ENCODE measurements at regions not wholly inside any gene's neighbourhood (a gene's known extent, or its start where the extent isn't known, plus 50 kb on each side); places are given as distances from the start of the nearest gene placed in this dataset.

DNA sequence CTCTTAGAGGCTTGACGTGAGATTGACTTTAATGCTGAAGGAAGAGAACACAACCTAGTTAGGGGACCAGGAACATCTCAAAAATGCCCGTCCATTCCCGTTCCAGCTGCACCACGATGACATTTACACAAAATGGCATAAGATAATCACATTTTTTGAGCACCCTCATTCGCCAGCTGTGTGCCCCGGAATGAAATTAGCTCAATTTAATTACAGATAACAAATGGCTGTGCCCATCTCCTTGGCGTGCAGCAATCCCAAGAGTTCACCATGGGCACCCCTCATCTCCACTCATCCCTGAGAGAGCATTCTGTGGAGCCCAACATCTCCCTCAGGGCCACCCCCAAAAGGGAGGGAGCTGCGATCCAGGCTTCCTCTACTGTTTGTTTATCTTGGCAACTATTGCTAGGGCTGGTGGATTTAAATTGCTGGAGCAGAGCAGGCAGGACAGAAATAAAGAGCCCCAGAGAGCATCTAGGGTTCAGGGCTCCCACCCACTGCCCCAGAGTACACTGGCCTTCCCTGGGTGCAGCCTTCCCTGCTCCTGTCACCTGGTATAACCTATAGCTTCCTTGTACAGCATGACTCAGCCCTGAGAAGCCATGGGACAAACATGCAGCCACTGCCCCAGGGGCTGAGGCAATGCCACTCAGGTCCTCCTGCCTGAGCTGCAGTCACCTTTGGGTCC is 263.5 kb downstream of the ZEB1 start:
- Histone ChIP-seq H3K9me3 (ENCODE audit: control insufficient read depth, low read depth, low read length) (no peaks in the 10 kb centered on the region), H3K79me2 (ENCODE audit: control insufficient read depth, insufficient read depth, low read length) (no peaks in the 10 kb centered on the region), H3K4me2 (ENCODE audit: control insufficient read depth, extremely low read depth, insufficient read depth, low read depth, low read length) (no peak overlapping the region), H3K36me3 (ENCODE audit: control insufficient read depth in 2 of 2, extremely low read depth in 1 of 2, insufficient read depth in 2 of 2, low read length in 2 of 2) (no peaks in the 10 kb centered on the region), H3K9ac (ENCODE audit: control insufficient read depth, extremely low read depth, insufficient read depth, low read length) (no peak overlapping the region), H3K9me1 (ENCODE audit: control insufficient read depth, extremely low read depth, insufficient read depth, low read length) (no peaks in the 10 kb centered on the region), H3K4me3 (ENCODE audit: control insufficient read depth in 2 of 3, extremely low read depth in 1 of 3, insufficient read depth in 2 of 3, low read depth in 1 of 3, low read length in 3 of 3) (no peak overlapping the region), H2AFZ (ENCODE audit: control insufficient read depth, low read length) (no peak overlapping the region), H3K4me1 (ENCODE audit: control insufficient read depth, extremely low read depth, insufficient read depth, low read length) (no peaks in the 10 kb centered on the region), H3K27ac (ENCODE audit: control insufficient read depth, insufficient read depth, low read length) (no peak overlapping the region), H3K27me3 (ENCODE audit: control insufficient read depth, extremely low read depth, insufficient read depth, low read length) (peaks cover 3% of the 10 kb centered on the region), H4K20me1 (ENCODE audit: control insufficient read depth, extremely low read depth, insufficient read depth, low read length) (no peaks in the 10 kb centered on the region)
- no peak for DNase-seq (ENCODE audit: low read depth, low spot score)
- TF ChIP-seq, protein P1, sequence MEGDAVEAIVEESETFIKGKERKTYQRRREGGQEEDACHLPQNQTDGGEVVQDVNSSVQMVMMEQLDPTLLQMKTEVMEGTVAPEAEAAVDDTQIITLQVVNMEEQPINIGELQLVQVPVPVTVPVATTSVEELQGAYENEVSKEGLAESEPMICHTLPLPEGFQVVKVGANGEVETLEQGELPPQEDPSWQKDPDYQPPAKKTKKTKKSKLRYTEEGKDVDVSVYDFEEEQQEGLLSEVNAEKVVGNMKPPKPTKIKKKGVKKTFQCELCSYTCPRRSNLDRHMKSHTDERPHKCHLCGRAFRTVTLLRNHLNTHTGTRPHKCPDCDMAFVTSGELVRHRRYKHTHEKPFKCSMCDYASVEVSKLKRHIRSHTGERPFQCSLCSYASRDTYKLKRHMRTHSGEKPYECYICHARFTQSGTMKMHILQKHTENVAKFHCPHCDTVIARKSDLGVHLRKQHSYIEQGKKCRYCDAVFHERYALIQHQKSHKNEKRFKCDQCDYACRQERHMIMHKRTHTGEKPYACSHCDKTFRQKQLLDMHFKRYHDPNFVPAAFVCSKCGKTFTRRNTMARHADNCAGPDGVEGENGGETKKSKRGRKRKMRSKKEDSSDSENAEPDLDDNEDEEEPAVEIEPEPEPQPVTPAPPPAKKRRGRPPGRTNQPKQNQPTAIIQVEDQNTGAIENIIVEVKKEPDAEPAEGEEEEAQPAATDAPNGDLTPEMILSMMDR (optimal IDR thresholded peaks at IDR 0.05 in 1 of 3, IDR thresholded peaks at IDR 0.05 in 1 of 3, conservative IDR thresholded peaks at IDR 0.05 in 1 of 3; ENCODE audit: extremely low read depth in 1 of 3, insufficient read depth in 2 of 3, low read length in 3 of 3): no peak
- TF ChIP-seq EZH2 (IDR thresholded peaks at IDR 0.05; ENCODE audit: low read length): no peak
- dilution Hi-C loops (cut with MboI; ENCODE audit: extremely low pct_ligation_motif_present, low sequenced_read_pairs): no loop called here
- FAIRE-seq: no peak

DNA sequence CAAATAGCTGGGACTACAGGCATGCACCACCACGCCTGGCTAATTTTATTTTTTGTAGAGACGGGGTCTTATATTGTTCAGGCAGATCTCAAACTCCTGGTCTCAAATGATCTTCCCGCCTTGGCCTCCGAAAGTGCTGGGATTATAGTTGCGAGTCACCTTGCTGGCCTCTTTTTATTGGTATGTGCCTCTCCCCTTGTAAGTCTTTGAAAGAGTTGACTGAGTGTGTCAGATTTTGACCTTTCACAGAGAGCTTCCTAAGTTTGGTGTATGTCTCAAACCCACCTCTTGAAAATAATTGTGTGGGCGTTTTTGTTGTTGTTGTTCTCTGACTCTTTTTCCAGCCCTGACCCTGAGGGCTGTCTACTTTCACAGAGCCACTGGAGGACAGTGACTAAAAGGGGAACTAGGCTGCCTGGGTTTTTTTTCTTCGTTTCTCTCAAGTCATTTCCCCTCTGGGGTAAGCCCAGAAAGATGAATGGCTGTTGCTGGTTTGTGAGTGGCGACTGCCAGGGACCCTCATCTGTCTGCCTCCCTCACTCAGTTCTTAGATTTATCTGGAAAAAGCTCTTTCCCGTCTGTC is 262.8 kb downstream of the ZEB1 start:
- dilution Hi-C loops (cut with MboI; ENCODE audit: extremely low pct_ligation_motif_present, low sequenced_read_pairs): no loop called here
- H3K9me1 ChIP-seq (ENCODE audit: control insufficient read depth, extremely low read depth, insufficient read depth, low read length): no peaks in the 10 kb centered on the region
- H3K79me2 ChIP-seq (ENCODE audit: control insufficient read depth, insufficient read depth, low read length): no peaks in the 10 kb centered on the region
- H3K9me3 ChIP-seq (ENCODE audit: control insufficient read depth, low read depth, low read length): no peaks in the 10 kb centered on the region
- no peak overlapping the region for H2AFZ ChIP-seq (ENCODE audit: control insufficient read depth, low read length)
- H3K9ac ChIP-seq (ENCODE audit: control insufficient read depth, extremely low read depth, insufficient read depth, low read length): no peak overlapping the region
- no peaks in the 10 kb centered on the region for H3K36me3 ChIP-seq (ENCODE audit: control insufficient read depth in 2 of 2, extremely low read depth in 1 of 2, insufficient read depth in 2 of 2, low read length in 2 of 2)
- H3K4me3 ChIP-seq (ENCODE audit: control insufficient read depth in 2 of 3, extremely low read depth in 1 of 3, insufficient read depth in 2 of 3, low read depth in 1 of 3, low read length in 3 of 3): no peak overlapping the region
- no peaks in the 10 kb centered on the region for H4K20me1 ChIP-seq (ENCODE audit: control insufficient read depth, extremely low read depth, insufficient read depth, low read length)
- FAIRE-seq: no peak
- peaks cover 3% of the 10 kb centered on the region for H3K27me3 ChIP-seq (ENCODE audit: control insufficient read depth, extremely low read depth, insufficient read depth, low read length)
- H3K27ac ChIP-seq (ENCODE audit: control insufficient read depth, insufficient read depth, low read length): no peak overlapping the region
- DNase-seq (ENCODE audit: low read depth, low spot score): no peak
- no peak overlapping the region for H3K4me2 ChIP-seq (ENCODE audit: control insufficient read depth, extremely low read depth, insufficient read depth, low read depth, low read length)
- TF ChIP-seq, protein P1 (optimal IDR thresholded peaks at IDR 0.05 in 1 of 3, IDR thresholded peaks at IDR 0.05 in 1 of 3, conservative IDR thresholded peaks at IDR 0.05 in 1 of 3; ENCODE audit: extremely low read depth in 1 of 3, insufficient read depth in 2 of 3, low read length in 3 of 3): no peak
- no peak for TF ChIP-seq EZH2 (IDR thresholded peaks at IDR 0.05; ENCODE audit: low read length)
- H3K4me1 ChIP-seq (ENCODE audit: control insufficient read depth, extremely low read depth, insufficient read depth, low read length): no peaks in the 10 kb centered on the region
